VCaP (cell line): ENCODE measurements at regions not wholly inside any gene's neighbourhood (a gene's known extent, or its start where the extent isn't known, plus 50 kb on each side); places are given as distances from the start of the nearest gene placed in this dataset.
A peak's percentile ranks its signal among the peaks of the same experiment; 100 is the strongest.

ENCODE experiments used
- H3K27ac ChIP-seq: fragments of 450-650 bp; 2 replicates; pipeline ENCODE4 v1.5.1; 2017
- CTCF ChIP-seq: fragments of 450-650 bp; conservative IDR thresholded peaks from 2 replicates; pipeline ENCODE4 v1.5.1; 2017; ENCODE audit warnings: mild to moderate bottlenecking, moderate library complexity

GRCh38 chr9:86783884-86784283 lies 163.4 kb downstream of the GAS1 start:
- H3K27ac ChIP-seq, result no peak overlapping the region
- TF ChIP-seq CTCF, result no peak

- no peak for TF ChIP-seq CTCF
- H3K27ac ChIP-seq, result no peak overlapping the region
Observed at GRCh38 chr9:86782831-86783230, 164.5 kb downstream of the GAS1 start.

- TF ChIP-seq CTCF, result no peak
- peak overlapping the region; percentile 7; the same call in 1 of the 2 replicates for H3K27ac ChIP-seq
Observed at GRCh38 chr9:86778761-86779160, 168.5 kb downstream of the GAS1 start.

GRCh38 chr9:86775718-86776117 lies 171.6 kb downstream of the GAS1 start:
- H3K27ac ChIP-seq, result no peak overlapping the region
- TF ChIP-seq CTCF, result no peak

GRCh38 chr9:86774116-86774515 lies 173.2 kb downstream of the GAS1 start:
- TF ChIP-seq CTCF, result no peak
- no peak overlapping the region for H3K27ac ChIP-seq

- TF ChIP-seq CTCF, result no peak
- no peak overlapping the region for H3K27ac ChIP-seq
Observed at GRCh38 chr9:86773422-86773945, 173.8 kb downstream of the GAS1 start.

- TF ChIP-seq CTCF, result no peak
- no peak overlapping the region for H3K27ac ChIP-seq
Observed at GRCh38 chr9:86772635-86772993, 174.7 kb downstream of the GAS1 start.
